ENCODE measurements at regions not wholly inside any gene's neighbourhood (a gene's known extent, or its start where the extent isn't known, plus 50 kb on each side); places are given as distances from the start of the nearest gene placed in this dataset.
A peak's percentile ranks its signal among the peaks of the same experiment; 100 is the strongest.

- H3K4me3 ChIP-seq, result no peak overlapping the region
- no peaks in the 10 kb centered on the region for H3K4me1 ChIP-seq
- WGBS, 2 donors (ENCODE audit: low coverage in 1 of 2), result 91% methylated on average over 1 of the region's 2 CpGs; no CpG with 5 or more reads in 1 of the 2 donors
- TF ChIP-seq POLR2AphosphoS5 (IDR thresholded peaks at IDR 0.05) (no peak), CTCF (IDR thresholded peaks at IDR 0.05) (no peak)
- ATAC-seq, result no peak
- H3K36me3 ChIP-seq, result no peaks in the 10 kb centered on the region
- H3K9me3 ChIP-seq, result no peaks in the 10 kb centered on the region
- H3K27me3 ChIP-seq, result no peaks in the 10 kb centered on the region
- H3K27ac ChIP-seq, result no peak overlapping the region
These were observed 156.7 kb downstream of the SYK start for GRCh38 chr9:90958328-90958727.

- 68 to 75% methylated on average over 4 to 5 of the region's 5 CpGs for WGBS, 2 donors (ENCODE audit: low coverage in 1 of 2)
- no peak overlapping the region for H3K27ac ChIP-seq
These were observed 159.3 kb downstream of the SYK start for GRCh38 chr9:90960941-90961340.

GRCh38 chr9:90961375-90961774 lies 159.8 kb downstream of the SYK start:
- no peak for TF ChIP-seq CTCF (IDR thresholded peaks at IDR 0.05)
- no peak for TF ChIP-seq EP300 (IDR thresholded peaks at IDR 0.05)
- no peak for TF ChIP-seq POLR2A (IDR thresholded peaks at IDR 0.05)
- no peak for TF ChIP-seq POLR2AphosphoS5 (IDR thresholded peaks at IDR 0.05)
- no peaks in the 10 kb centered on the region for H3K4me1 ChIP-seq

More at GRCh38 chr9:90960941-90961340, 159.3 kb downstream of the SYK start:
- H3K36me3 ChIP-seq, result no peaks in the 10 kb centered on the region
- no peak overlapping the region for H3K4me3 ChIP-seq
- H3K9me3 ChIP-seq, result no peaks in the 10 kb centered on the region
- TF ChIP-seq POLR2AphosphoS5 (IDR thresholded peaks at IDR 0.05) (no peak), CTCF (IDR thresholded peaks at IDR 0.05) (no peak), EP300 (IDR thresholded peaks at IDR 0.05) (no peak), POLR2A (IDR thresholded peaks at IDR 0.05) (no peak)
- no peaks in the 10 kb centered on the region for H3K4me1 ChIP-seq
- peaks cover 5% of the 10 kb centered on the region for H3K27me3 ChIP-seq
- no peak for ATAC-seq

GRCh38 chr9:90964101-90965020 lies 162.7 kb downstream of the SYK start:
- no peak for ATAC-seq
- H3K27ac ChIP-seq, result peak overlapping the region in 1 of 4 donors; percentile 17
- H3K9me3 ChIP-seq, result no peaks in the 10 kb centered on the region
- 33 to 59% methylated on average over 12 to 13 of the region's 26 CpGs for WGBS, 2 donors (ENCODE audit: low coverage in 1 of 2)
- no peak overlapping the region for H3K4me3 ChIP-seq
- peaks cover 5% of the 10 kb centered on the region for H3K27me3 ChIP-seq
- TF ChIP-seq EP300 (IDR thresholded peaks at IDR 0.05), result no peak
- no peak for TF ChIP-seq CTCF (IDR thresholded peaks at IDR 0.05)
- TF ChIP-seq POLR2A (IDR thresholded peaks at IDR 0.05), result no peak
- TF ChIP-seq POLR2AphosphoS5 (IDR thresholded peaks at IDR 0.05), result no peak
- no peaks in the 10 kb centered on the region for H3K36me3 ChIP-seq
- H3K4me1 ChIP-seq, result no peaks in the 10 kb centered on the region

More at GRCh38 chr9:90961375-90961774, 159.8 kb downstream of the SYK start:
- Histone ChIP-seq H3K9me3 (no peaks in the 10 kb centered on the region), H3K4me3 (no peak overlapping the region), H3K27ac (no peak overlapping the region), H3K27me3 (peaks cover 5% of the 10 kb centered on the region), H3K36me3 (no peaks in the 10 kb centered on the region)
- no peak for ATAC-seq
- WGBS, 2 donors (ENCODE audit: low coverage in 1 of 2), result 31 to 47% methylated on average over 3 to 8 of the region's 10 CpGs
